ENCODE measurements at regions not wholly inside any gene's neighbourhood (a gene's known extent, or its start where the extent isn't known, plus 50 kb on each side); places are given as distances from the start of the nearest gene placed in this dataset.

DNA sequence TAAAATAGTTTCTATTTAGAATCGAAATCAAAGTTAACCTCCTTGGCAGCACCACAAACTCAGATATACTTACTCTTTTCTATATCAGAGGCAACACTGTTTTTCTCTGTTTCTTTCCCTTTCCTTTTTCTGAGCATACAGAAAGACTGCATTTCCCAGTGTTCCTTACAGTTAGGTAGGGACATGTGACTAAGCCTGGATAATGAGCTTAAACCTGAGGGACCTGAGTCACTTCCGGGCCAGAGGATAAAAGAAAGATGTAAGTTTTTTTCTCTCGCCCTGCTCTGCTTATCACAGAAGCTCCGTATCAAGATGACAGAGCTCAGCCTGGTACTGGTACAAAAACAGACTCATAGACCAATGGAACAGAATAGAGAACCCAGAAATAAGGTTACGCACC is 531.9 kb downstream of the KLF12 start:
- no peaks in the 10 kb centered on the region for H3K4me1 Mint-ChIP-seq
- H3K4me3 Mint-ChIP-seq, result no peak overlapping the region
- peaks cover 8% of the 10 kb centered on the region for H3K9me3 Mint-ChIP-seq
- H3K27me3 Mint-ChIP-seq, result peaks cover 1% of the 10 kb centered on the region
- no peak overlapping the region for H3K27ac Mint-ChIP-seq
- H3K36me3 Mint-ChIP-seq, result peaks cover 1% of the 10 kb centered on the region

DNA sequence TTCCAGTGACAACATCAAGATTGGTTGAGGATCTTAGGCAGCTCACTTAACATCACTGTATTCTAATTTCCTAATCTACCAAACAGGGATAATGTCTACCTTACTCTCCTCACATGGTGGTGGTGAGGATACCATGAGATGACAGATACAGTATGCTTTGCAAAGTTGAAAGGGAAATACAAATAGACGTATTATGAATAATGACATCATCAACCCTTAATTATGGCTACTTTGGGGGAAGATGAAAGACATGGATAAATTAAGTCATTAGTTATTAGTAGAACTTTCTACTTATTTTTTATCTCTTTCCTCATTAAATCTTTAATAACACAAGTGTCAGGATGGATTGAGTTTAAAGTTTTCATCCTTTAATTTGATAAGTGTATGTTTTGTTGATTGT is 532.5 kb downstream of the KLF12 start:
- peaks cover 8% of the 10 kb centered on the region for H3K9me3 Mint-ChIP-seq
- peaks cover 1% of the 10 kb centered on the region for H3K36me3 Mint-ChIP-seq
- no peak overlapping the region for H3K4me3 Mint-ChIP-seq
- H3K27ac Mint-ChIP-seq, result no peak overlapping the region
- peaks cover under 1% of the 10 kb centered on the region for H3K4me1 Mint-ChIP-seq
- H3K27me3 Mint-ChIP-seq, result peaks cover 1% of the 10 kb centered on the region

DNA sequence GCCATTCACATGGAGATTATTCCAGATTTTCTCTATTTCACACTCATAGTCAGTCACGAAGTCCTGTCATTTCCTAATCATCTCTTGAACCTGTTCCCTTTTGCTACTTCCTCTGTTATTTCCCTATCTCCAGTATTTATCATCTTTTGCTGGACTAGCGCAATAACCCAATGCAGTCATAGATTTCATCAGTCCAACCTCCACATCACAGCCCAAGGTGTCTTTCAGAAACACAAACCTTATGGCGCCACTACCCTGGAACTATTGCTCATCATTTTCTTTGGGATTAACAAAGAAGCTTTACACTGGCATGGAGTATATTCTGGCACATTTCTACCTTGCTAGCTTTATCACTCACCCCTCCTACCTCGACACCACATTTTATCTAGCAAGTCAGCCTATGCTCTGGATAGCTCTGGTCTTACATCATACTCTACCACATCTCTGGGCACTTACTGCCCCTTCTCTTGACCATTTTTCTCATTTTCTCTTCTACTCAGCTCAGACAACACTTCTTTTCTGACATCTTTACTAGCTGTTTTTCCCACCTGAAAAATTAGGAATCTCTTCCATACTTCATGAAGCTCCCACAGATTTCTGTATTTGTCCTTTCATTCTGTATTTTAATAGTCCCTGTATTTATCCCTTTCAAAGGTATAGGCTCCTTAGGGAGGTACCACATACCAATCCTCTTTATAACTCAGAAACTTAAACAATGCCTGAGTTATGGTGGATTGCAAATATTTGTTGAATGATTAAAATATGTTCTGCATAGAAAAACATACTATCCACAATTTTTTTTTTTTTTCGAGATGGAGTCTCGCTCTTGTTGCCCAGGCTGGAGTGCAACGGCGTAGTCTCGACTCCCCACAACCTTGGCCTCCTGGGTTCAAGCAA is 534.7 kb downstream of the KLF12 start:
- Mint-ChIP-seq H3K4me1 (peaks cover 13% of the 10 kb centered on the region), H3K36me3 (peaks cover 1% of the 10 kb centered on the region), H3K27me3 (peaks cover 1% of the 10 kb centered on the region), H3K27ac (no peak overlapping the region), H3K9me3 (peaks cover 8% of the 10 kb centered on the region), H3K4me3 (no peak overlapping the region)

DNA sequence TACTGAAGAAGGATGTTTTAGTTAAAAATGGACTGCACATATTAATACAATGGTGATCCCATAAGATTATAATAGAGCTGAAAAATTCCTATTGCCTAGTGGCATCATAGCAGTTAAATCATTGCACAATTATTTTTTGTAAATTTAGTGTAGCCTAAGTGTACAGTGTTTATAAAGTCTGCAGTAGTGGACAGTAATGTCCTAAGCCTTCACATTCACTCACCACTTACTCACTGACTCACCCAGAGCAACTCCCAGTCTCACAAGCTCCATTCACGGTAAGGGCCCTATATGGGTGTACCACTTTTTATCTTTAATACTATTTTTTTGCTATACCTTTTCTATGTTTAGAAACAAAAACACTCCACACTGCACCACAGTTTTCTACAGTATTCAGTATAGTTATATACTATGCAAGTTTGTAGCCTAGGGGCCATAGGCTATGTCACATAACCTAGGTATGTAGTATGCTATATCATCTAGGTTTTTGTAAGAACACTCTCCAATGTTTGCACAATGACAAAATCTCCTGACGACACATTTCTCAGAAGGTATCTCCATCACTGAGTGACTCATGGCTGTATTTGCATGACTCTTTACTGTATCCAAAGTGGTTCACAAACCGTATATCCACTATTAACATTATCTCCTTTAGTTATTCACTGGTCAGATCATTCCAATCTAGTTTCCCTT is 536.0 kb downstream of the KLF12 start:
- H3K4me3 Mint-ChIP-seq, result no peak overlapping the region
- H3K4me1 Mint-ChIP-seq, result peaks cover 13% of the 10 kb centered on the region
- H3K36me3 Mint-ChIP-seq, result peaks cover 1% of the 10 kb centered on the region
- peaks cover 1% of the 10 kb centered on the region for H3K27me3 Mint-ChIP-seq
- H3K9me3 Mint-ChIP-seq, result peaks cover 8% of the 10 kb centered on the region
- H3K27ac Mint-ChIP-seq, result no peak overlapping the region

DNA sequence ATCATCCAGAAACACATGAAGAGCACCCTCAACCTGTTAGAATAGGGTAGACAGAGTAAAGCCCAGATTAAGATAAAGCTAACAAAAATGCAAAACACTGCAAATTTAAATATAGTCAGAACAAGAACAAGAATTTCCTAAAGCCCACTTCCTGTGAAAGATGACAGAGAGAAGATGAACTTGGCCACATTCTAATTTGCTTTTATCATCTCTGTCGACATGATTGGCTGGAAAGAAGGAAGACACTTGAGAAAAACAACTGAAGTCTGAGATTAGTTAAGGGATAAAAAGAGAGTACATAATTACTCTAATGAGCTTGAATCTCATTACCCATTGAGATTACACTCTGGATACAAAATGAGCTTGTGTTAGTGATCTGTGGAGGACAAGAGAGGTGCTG is 537.6 kb downstream of the KLF5 start:
- H3K4me3 Mint-ChIP-seq, result no peak overlapping the region
- peaks cover 8% of the 10 kb centered on the region for H3K9me3 Mint-ChIP-seq
- peaks cover 1% of the 10 kb centered on the region for H3K36me3 Mint-ChIP-seq
- H3K27ac Mint-ChIP-seq, result peak overlapping the region; percentile 43
- no peaks in the 10 kb centered on the region for H3K27me3 Mint-ChIP-seq
- peaks cover 13% of the 10 kb centered on the region for H3K4me1 Mint-ChIP-seq

DNA sequence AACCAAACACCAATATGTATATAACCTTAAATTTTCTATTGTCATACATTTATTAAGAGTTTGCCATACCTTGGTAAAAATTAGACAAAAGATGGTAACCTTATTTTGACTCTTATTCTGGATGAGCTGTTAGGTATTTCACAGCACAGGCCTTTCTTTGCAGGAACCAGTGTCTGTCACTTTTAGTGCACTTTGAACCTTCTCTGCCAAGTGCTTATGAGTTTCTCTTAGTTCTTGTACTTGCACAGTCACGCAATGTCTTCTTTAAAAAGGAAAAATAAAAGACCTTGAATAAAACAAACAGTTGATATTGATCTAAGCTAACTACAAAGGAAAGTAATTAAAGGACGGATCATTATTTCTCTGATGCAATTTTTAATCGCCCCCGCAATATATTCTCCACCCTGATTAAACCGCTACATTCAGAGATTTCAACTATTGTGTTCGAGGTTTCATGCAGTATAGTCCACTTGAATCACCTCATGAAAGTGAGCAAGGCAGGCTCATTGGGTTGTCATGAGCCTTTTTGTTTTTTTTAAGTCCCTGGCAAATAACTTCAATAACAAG is 534.5 kb downstream of the KLF5 start:
- Mint-ChIP-seq H3K36me3 (no peaks in the 10 kb centered on the region), H3K4me3 (no peak overlapping the region), H3K9me3 (no peaks in the 10 kb centered on the region), H3K27me3 (no peaks in the 10 kb centered on the region), H3K27ac (no peak overlapping the region), H3K4me1 (peaks cover 13% of the 10 kb centered on the region)

DNA sequence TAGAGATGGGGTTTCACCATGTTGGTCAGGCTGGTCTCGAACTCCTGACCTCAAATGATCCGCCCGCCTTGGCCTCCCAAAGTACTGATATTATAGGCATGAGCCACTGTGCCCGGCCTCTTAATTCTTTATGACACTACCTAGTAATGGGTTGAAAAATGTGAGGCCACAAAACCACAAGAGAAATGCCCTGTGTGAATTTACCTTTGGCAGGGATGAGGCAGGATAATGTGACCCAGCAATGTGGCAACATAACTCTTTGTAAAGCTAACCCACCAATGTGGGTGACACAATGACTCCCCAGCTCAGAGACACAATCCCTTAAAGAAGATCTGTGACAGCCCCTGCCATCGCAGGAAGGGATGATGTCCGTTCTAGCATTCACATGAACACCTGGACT is 533.1 kb downstream of the KLF5 start:
- H3K4me1 Mint-ChIP-seq, result peaks cover 13% of the 10 kb centered on the region
- H3K4me3 Mint-ChIP-seq, result no peak overlapping the region
- H3K27me3 Mint-ChIP-seq, result no peaks in the 10 kb centered on the region
- H3K36me3 Mint-ChIP-seq, result no peaks in the 10 kb centered on the region
- H3K27ac Mint-ChIP-seq, result no peak overlapping the region
- H3K9me3 Mint-ChIP-seq, result no peaks in the 10 kb centered on the region

DNA sequence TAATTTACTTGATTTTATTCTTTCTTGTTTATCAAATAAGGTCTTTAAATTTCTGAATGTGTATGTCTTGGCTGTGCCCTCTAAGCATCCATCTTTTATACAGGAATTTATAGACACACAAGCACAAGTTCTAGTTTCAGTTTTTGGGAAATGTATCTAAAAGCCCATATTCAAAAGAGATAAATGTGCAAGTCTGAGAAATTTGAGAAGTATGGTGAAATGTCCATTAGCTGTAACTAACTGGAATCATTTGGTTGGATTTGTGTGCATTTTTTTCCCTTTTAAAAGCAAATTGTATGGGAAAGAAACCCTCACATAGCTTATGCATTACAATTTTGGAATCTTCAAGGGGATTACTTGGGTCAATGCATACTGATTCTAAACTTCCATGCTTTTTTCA is 532.0 kb downstream of the KLF5 start:
- no peaks in the 10 kb centered on the region for H3K27me3 Mint-ChIP-seq
- H3K4me1 Mint-ChIP-seq, result peaks cover 5% of the 10 kb centered on the region
- no peak overlapping the region for H3K4me3 Mint-ChIP-seq
- peaks cover 6% of the 10 kb centered on the region for H3K9me3 Mint-ChIP-seq
- H3K36me3 Mint-ChIP-seq, result no peaks in the 10 kb centered on the region
- H3K27ac Mint-ChIP-seq, result no peak overlapping the region

DNA sequence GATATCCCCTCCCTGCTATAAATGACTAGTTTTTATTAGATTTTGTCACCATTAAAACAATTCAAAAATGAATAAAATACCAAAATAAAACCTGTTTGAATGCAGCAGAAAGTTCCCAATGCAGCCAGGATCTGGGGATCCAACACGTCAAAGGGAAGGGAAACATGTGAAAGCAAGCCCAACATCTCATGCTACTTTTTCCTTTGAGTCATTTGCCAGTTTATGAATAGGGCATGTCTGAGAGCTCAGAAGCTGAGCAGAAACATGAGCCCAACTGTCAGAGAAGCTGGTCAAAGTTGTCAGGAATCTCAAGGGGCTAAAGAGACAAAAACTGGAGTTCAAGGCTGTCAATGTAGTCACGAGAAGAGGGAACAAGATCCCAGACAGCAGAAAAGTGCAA is 526.4 kb downstream of the KLF5 start:
- H3K27me3 Mint-ChIP-seq, result no peaks in the 10 kb centered on the region
- peaks cover 2% of the 10 kb centered on the region for H3K36me3 Mint-ChIP-seq
- no peaks in the 10 kb centered on the region for H3K4me1 Mint-ChIP-seq
- H3K27ac Mint-ChIP-seq, result no peak overlapping the region
- peaks cover 6% of the 10 kb centered on the region for H3K9me3 Mint-ChIP-seq
- H3K4me3 Mint-ChIP-seq, result no peak overlapping the region

DNA sequence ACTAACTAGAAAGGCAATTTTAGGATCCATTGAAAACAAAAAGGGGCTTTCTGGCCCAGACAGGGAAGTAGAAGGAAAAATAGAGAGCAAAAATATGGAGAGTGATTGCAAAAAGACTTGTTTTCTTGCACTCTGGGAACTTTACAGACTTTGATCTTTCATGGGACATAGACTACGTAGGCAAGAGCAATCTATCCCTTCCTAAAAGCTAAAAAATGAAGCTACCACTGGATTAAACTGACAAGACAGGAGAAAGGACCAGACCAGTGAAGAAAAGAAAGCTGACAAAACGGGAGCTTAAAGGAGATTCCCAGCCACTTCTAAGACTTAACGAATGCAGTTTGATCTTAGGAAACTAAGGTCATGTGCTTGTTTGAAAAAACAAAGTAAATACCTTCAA is 524.5 kb downstream of the KLF5 start:
- H3K36me3 Mint-ChIP-seq, result peaks cover 2% of the 10 kb centered on the region

DNA sequence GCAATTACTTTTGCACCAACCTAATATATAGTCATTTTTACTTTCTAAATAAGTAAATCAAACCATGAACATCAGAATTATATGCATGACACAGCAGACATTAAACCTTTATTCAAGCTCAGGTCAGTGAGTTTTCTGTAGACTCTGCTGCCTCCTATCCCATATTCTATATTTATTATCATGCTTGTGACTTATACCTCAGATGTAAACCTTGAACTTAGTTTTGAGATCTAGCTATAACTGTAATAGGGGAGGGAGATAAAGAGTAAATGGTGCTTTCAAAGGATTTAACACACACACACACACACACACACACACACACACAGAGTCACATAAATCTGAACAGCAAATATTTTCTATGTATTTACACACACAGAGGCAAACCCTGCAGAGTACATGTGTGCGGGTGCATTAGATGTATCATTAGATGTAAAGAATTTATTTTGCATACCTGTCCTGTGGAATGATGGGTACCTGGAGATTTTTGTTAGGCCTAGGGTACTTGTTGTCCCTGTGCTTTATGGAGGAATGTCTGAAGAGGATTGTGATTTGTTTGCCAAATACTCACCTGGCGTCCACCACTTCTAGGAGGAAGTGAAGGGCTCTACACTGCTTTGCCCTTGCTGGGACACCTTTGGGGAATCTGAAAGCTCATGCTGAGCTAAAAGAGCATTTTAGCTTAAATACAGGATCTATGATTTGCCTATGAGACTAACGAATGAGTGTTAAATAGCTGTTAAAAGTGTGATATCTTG is 521.9 kb downstream of the KLF5 start:
- Mint-ChIP-seq H3K36me3 (peaks cover 2% of the 10 kb centered on the region), H3K4me1 (no peaks in the 10 kb centered on the region), H3K4me3 (no peak overlapping the region), H3K9me3 (no peaks in the 10 kb centered on the region), H3K27me3 (peaks cover 1% of the 10 kb centered on the region), H3K27ac (no peak overlapping the region)

More for the DNA sequence above, 524.5 kb downstream of the KLF5 start:
- Mint-ChIP-seq H3K9me3 (peaks cover 6% of the 10 kb centered on the region), H3K4me3 (no peak overlapping the region), H3K27me3 (no peaks in the 10 kb centered on the region), H3K27ac (no peak overlapping the region), H3K4me1 (no peaks in the 10 kb centered on the region)

DNA sequence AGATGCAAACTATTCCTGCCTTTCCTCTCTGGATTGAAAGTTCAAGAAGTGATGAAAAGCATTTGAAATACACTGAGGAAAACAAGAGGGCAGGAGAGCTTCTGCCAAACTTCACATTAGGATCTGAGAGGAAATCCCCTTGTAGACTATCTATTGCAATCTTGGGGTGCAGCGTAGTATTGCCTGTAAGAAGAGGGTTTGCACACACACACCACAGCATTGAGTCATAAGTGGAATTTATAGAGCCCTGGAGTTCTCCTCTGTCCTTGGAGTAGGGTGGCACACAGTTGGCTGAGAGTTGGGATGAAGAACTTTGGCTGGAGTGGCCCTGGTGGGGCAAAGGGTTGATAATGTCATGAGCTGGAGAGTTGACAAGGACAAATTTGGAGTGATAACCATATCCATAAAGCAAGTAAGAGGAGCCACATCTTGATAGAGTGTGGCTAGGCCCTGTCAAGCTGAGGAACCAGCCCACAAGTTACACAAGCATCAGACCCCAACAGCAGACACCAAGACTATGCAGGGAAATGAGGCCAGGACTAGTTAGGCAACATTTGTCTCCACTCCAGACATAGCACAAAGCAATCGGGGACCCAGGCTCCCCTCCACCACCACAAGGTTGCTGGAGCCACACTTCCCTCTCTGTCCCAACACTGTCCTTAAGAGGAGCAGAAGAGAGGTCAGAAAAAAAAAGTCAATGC is 520.9 kb downstream of the KLF5 start:
- Mint-ChIP-seq H3K4me3 (no peak overlapping the region), H3K9me3 (no peaks in the 10 kb centered on the region), H3K27ac (no peak overlapping the region), H3K36me3 (no peaks in the 10 kb centered on the region), H3K27me3 (peaks cover 1% of the 10 kb centered on the region), H3K4me1 (no peaks in the 10 kb centered on the region)

DNA sequence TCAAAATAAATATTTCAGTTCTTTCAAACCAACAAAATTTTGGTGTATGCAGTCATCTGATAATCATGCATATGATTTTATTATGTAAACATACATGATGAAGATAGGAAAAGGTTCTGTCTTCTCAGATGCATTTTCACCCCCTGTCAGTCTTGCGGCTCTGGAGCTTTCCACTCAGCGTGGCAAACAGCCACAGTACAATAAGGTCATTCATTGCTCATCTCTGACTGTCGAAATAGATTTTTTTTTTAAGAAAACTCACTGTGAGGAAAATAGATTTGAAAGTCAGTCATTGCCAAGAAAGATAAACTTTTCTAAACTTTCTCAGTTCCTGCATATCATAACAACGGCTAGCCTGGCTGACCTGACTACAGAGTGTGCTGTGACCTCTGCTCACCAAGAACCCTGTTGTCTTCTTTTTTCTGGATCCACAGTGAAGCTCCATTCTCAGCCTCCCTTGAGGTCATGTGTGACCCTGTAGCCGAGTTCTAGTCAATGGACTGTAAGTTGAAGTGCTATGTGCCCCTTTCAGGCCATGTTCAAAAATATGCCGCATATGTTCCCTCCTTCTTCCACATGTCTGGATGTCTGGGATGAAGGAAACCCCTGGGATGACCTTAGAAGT is 519.6 kb downstream of the KLF5 start:
- Mint-ChIP-seq H3K4me3 (no peak overlapping the region), H3K9me3 (no peaks in the 10 kb centered on the region), H3K4me1 (no peaks in the 10 kb centered on the region), H3K27ac (no peak overlapping the region), H3K36me3 (no peaks in the 10 kb centered on the region), H3K27me3 (peaks cover 1% of the 10 kb centered on the region)

DNA sequence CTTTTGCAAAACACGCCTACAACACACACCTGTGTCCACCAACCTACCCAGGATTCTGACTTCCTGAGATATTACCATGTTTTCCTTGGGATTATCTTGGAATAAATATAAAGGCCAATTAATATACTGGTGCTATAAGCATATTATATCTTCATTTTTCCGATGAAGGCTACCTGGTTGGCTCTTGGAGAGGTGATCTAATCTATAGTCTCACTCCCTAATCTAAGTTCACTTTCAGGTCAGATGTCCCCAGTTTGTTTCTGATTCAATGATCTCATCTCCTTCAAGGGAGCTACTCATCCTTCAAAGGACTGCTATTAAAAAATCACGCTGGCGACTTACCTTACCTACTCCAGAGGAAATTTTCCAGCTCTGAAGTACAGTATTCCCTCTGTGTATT is 517.5 kb downstream of the KLF5 start:
- Mint-ChIP-seq H3K27ac (no peak overlapping the region), H3K4me1 (no peaks in the 10 kb centered on the region), H3K36me3 (no peaks in the 10 kb centered on the region), H3K4me3 (no peak overlapping the region), H3K27me3 (peaks cover 1% of the 10 kb centered on the region), H3K9me3 (no peaks in the 10 kb centered on the region)

DNA sequence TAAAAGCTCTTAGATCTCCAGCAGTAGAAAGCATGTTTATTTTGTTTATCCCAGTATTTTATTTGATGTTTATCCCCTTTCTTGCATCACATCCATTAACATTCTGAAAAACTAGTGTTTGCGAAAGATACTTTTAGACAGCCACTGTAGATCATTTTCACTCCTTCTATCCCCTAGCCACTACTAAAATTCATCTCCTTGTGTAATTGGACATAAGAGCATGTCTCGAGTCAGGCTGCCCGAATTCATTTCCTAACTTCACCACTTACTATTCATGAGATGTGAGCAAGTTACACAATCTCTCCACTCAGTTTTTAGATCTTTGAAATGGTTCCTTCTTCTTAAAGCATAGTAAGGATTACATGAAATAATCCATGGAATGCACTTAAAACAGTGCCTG is 514.0 kb downstream of the KLF5 start:
- Mint-ChIP-seq H3K27ac (no peak overlapping the region), H3K9me3 (no peaks in the 10 kb centered on the region), H3K4me3 (no peak overlapping the region), H3K4me1 (no peaks in the 10 kb centered on the region), H3K36me3 (no peaks in the 10 kb centered on the region), H3K27me3 (peaks cover 1% of the 10 kb centered on the region)

Measured in activated naive CD4-positive, alpha-beta T cell treated with anti-CD3 and anti-CD28 coated beads, Interleukin-2, amount 50 U/mL, for 24 hours (primary cell).